ENCODE measurements at regions not wholly inside any gene's neighbourhood (a gene's known extent, or its start where the extent isn't known, plus 50 kb on each side); places are given as distances from the start of the nearest gene placed in this dataset.

GRCh38 chr2:239868556-239869181, 156.5 kb downstream of the NDUFA10 start:
- Histone ChIP-seq H3K4me3 (replicated peaks in 1 of 3; ENCODE audit: insufficient read depth in 1 of 3, low read depth in 1 of 3, low read length in 3 of 3) (no peak overlapping the region), H3K27ac (ENCODE audit: insufficient read depth, low read depth, low read length) (no peak overlapping the region), H3K9me3 (replicated peaks; ENCODE audit: control insufficient read depth, insufficient read depth, low read length) (peaks cover 2% of the 10 kb centered on the region), H3K79me2 (ENCODE audit: control insufficient read depth, insufficient read depth, low read length) (no peaks in the 10 kb centered on the region), H3K36me3 (ENCODE audit: control insufficient read depth in 2 of 2, extremely low read depth in 1 of 2, insufficient read depth in 2 of 2, low read length in 2 of 2) (no peaks in the 10 kb centered on the region), H3K9ac (replicated peaks; ENCODE audit: extremely low read depth, insufficient read depth, low read length) (no peak overlapping the region), H3K27me3 (ENCODE audit: control insufficient read depth in 2 of 2, insufficient read depth in 2 of 2, low read length in 2 of 2) (no peaks in the 10 kb centered on the region), H3K4me1 (ENCODE audit: control insufficient read depth, extremely low read depth, insufficient read depth, low read length) (no peaks in the 10 kb centered on the region), H2AFZ (ENCODE audit: low read depth, low read length) (no peak overlapping the region), H4K20me1 (replicated peaks; ENCODE audit: control insufficient read depth, extremely low read depth, insufficient read depth, low read length) (no peaks in the 10 kb centered on the region), H3K9me1 (replicated peaks; ENCODE audit: control insufficient read depth, extremely low read depth, insufficient read depth, low read length) (no peaks in the 10 kb centered on the region), H3K4me2 (ENCODE audit: insufficient read depth, low read length) (no peak overlapping the region)
- DNase-seq (ENCODE audit: low read depth, low spot score) (no peak), FAIRE-seq (no peak)
- TF ChIP-seq JUN (IDR thresholded peaks at IDR 0.05; ENCODE audit: borderline replicate concordance, insufficient read depth, insufficient read length, low read depth), result no peak
- BruUV-seq (replicated peaks), result no TSS peak
- intact Hi-C loops (cut with micrococcal nuclease), result no loop called here
- CTCF ChIA-PET, result no interaction called here
- POLR2A ChIA-PET, result no interaction called here
- dilution Hi-C loops (cut with MboI; ENCODE audit: extremely low pct_ligation_motif_present, low sequenced_read_pairs), result no loop called here

- DNase-seq (ENCODE audit: low read depth, low spot score), result no peak
- Histone ChIP-seq H3K27me3 (ENCODE audit: control insufficient read depth in 2 of 2, insufficient read depth in 2 of 2, low read length in 2 of 2) (no peaks in the 10 kb centered on the region), H3K27ac (ENCODE audit: insufficient read depth, low read depth, low read length) (no peak overlapping the region), H3K4me3 (replicated peaks in 1 of 3; ENCODE audit: insufficient read depth in 1 of 3, low read depth in 1 of 3, low read length in 3 of 3) (no peak overlapping the region), H3K9me3 (replicated peaks; ENCODE audit: control insufficient read depth, insufficient read depth, low read length) (peaks cover 2% of the 10 kb centered on the region), H3K79me2 (ENCODE audit: control insufficient read depth, insufficient read depth, low read length) (no peaks in the 10 kb centered on the region), H3K4me2 (ENCODE audit: insufficient read depth, low read length) (no peak overlapping the region), H4K20me1 (replicated peaks; ENCODE audit: control insufficient read depth, extremely low read depth, insufficient read depth, low read length) (no peaks in the 10 kb centered on the region), H2AFZ (ENCODE audit: low read depth, low read length) (no peak overlapping the region), H3K9ac (replicated peaks; ENCODE audit: extremely low read depth, insufficient read depth, low read length) (no peak overlapping the region), H3K36me3 (ENCODE audit: control insufficient read depth in 2 of 2, extremely low read depth in 1 of 2, insufficient read depth in 2 of 2, low read length in 2 of 2) (no peaks in the 10 kb centered on the region), H3K4me1 (ENCODE audit: control insufficient read depth, extremely low read depth, insufficient read depth, low read length) (no peaks in the 10 kb centered on the region), H3K9me1 (replicated peaks; ENCODE audit: control insufficient read depth, extremely low read depth, insufficient read depth, low read length) (no peaks in the 10 kb centered on the region)
- CTCF ChIA-PET, result no interaction called here
- TF ChIP-seq FOS (IDR thresholded peaks at IDR 0.05; ENCODE audit: borderline replicate concordance, insufficient read depth, low read length) (no peak), GATA2 (IDR thresholded peaks at IDR 0.05; ENCODE audit: insufficient read depth, insufficient read length, low read depth, low read length) (no peak), EZH2 (IDR thresholded peaks at IDR 0.05; ENCODE audit: borderline replicate concordance, low read depth, low read length, severe bottlenecking) (no peak), POLR2A (IDR thresholded peaks at IDR 0.05; ENCODE audit: low read depth, low read length) (no peak), POLR2AphosphoS5 (IDR thresholded peaks at IDR 0.05; ENCODE audit: insufficient read depth, low read depth, low read length) (no peak), MYC (IDR thresholded peaks at IDR 0.05; ENCODE audit: low read depth, low read length) (no peak), JUN (IDR thresholded peaks at IDR 0.05; ENCODE audit: borderline replicate concordance, insufficient read depth, insufficient read length, low read depth) (no peak), MAX (IDR thresholded peaks at IDR 0.05; ENCODE audit: insufficient read depth, insufficient read length) (no peak), CTCF (IDR thresholded peaks at IDR 0.05; ENCODE audit: extremely low read depth in 1 of 2, insufficient read depth in 1 of 2, low read depth in 1 of 2, low read length in 2 of 2) (no peak)
- dilution Hi-C loops (cut with MboI; ENCODE audit: extremely low pct_ligation_motif_present, low sequenced_read_pairs) (no loop called here), intact Hi-C loops (cut with micrococcal nuclease) (no loop called here)
- POLR2A ChIA-PET, result no interaction called here
- no TSS peak for BruUV-seq (replicated peaks)
- no peak for FAIRE-seq
These were observed 158.4 kb downstream of the NDUFA10 start for GRCh38 chr2:239866778-239867177.
